GM13976 (cell line): ENCODE measurements at regions not wholly inside any gene's neighbourhood (a gene's known extent, or its start where the extent isn't known, plus 50 kb on each side); places are given as distances from the start of the nearest gene placed in this dataset.

Experiments
- DNase-seq: peaks from one replicate; pipeline ENCODE4 v3.0.0; 2012; ENCODE audit warnings: low spot score
- in situ Hi-C: fragments of 300-500 bp; cut with MboI; formaldehyde crosslinking; loops from one replicate; pipeline ENCODE4 v1.12.0; 2022; ENCODE audit warnings: low sequenced_read_pairs, mixed read lengths, inconsistent platforms; ENCODE audit not compliant: unreplicated experiment
- TF ChIP-seq, protein P1 (sequence below): IDR thresholded peaks from 2 replicates; pipeline ENCODE4 v1.5.1; 2012; ENCODE audit warnings: borderline replicate concordance, mild to moderate bottlenecking; ENCODE audit not compliant: insufficient read depth; ENCODE audit errors: extremely low read depth, missing control alignments, control extremely low read depth

DNA sequence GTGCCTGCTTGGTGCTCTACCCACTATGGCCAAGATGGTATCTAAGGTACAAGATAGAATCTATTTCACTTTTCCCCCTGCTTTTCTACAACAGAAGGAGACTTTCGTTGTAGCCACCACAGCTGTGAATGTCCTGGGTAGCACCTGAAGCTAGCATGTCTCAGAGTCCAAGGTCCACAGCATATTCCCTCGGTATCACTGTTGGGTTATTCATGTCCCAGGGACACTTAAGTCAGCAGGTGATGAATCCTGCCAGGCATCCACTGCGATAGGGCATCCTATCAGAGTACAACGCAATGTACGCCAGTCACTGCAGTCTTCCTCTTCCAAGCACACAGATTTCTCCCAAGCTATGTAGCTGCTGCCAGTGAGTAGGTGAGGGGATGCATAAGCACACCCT is 129.1 kb upstream of the LINC00305 start:
- no peak for DNase-seq
- in situ Hi-C loops: no loop called here
- TF ChIP-seq, protein P1, sequence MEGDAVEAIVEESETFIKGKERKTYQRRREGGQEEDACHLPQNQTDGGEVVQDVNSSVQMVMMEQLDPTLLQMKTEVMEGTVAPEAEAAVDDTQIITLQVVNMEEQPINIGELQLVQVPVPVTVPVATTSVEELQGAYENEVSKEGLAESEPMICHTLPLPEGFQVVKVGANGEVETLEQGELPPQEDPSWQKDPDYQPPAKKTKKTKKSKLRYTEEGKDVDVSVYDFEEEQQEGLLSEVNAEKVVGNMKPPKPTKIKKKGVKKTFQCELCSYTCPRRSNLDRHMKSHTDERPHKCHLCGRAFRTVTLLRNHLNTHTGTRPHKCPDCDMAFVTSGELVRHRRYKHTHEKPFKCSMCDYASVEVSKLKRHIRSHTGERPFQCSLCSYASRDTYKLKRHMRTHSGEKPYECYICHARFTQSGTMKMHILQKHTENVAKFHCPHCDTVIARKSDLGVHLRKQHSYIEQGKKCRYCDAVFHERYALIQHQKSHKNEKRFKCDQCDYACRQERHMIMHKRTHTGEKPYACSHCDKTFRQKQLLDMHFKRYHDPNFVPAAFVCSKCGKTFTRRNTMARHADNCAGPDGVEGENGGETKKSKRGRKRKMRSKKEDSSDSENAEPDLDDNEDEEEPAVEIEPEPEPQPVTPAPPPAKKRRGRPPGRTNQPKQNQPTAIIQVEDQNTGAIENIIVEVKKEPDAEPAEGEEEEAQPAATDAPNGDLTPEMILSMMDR: no peak

DNA sequence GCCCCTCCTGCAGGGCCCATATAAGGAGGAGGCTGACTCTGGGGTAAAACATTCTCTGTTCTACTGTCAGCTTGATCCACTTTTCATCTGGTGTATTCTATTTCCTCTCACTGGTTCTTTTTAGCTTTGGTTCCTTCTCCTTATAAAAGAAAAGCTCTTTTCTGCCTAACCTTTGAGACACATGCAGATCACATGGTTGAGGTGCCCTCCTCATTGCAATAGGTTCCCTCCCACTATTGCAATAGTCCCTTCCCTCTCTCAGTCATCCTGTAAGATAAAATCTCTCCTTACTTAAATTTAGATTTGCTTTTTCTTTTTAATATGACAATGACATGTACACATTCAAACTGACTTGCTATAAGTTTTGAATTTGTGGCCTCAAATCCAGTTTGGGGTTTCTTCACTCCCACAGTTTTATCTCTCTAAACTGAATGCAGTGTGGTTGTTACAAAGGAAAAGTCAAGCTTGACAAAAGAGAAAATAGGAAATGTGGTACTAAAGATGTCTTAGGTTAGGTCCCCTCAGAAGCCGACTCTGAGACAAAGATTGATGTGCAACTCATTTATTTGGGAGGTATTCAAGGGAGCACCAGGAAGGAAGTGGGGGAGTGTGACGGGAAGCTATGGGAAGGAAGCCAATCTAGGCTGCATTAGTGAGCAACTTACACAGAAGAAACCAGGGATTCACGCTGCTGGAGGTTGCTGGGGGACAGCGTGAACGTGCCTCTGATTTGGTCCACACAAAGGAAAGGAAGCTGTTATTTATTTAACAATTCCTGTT is 127.6 kb upstream of the LINC00305 start:
- no peak for DNase-seq
- TF ChIP-seq, protein P1: no peak
- in situ Hi-C loops: no loop called here

DNA sequence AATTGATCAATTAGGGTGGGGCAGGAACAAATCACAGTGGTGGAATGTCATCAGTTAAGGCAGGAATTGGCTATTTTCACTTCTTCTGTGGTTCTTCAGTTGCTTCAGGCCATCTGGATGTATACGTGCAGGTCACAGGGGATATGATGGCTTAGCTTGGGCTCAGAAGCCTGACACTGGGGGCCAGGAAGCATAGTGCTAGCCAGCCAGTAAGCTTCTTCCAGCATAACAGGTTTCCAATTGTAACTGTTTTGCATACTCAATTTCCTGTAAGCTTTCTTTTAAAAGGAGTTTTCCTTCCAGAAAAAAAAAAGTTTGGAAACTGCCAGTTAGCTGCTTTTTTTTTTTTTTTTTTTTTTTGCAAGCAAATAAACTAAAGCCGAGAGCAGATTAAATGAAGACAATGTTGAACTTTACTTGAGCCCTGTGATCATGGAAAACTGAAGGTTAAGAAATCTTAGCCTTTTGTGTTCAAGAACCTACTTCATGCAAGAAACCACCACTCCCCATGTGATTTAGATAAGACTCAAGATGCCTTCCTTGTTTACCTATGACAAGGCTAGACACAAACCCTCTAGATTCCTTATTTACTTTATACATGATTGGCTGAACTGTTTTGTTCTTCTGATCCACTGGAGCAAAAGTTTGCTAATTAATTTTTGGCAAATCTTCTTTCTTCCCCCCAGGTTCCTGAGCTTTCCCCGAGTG is 126.9 kb upstream of the LINC00305 start:
- TF ChIP-seq, protein P1: no peak
- in situ Hi-C loops: no loop called here
- no peak for DNase-seq

DNA sequence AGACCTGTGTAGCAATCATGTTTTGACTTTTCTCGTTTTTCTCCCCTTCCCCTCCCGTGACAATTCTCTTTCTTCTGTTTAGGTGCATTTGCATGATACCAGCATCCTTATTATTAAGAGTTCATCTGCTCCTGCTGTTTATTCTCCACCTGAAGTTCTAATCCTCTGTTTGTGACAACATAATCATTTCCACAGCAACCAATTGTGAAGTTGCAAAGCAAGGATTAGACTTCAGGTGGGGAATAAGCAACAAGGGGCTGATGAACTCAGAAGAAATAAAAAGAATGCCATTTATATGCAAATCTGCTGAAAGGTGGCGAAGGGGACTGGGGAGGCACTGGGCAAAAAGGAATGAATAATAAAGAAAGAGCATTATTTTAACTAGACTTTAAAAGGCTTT is 124.8 kb upstream of the LINC00305 start:
- in situ Hi-C loops: no loop called here
- DNase-seq: no peak
- TF ChIP-seq, protein P1: no peak

DNA sequence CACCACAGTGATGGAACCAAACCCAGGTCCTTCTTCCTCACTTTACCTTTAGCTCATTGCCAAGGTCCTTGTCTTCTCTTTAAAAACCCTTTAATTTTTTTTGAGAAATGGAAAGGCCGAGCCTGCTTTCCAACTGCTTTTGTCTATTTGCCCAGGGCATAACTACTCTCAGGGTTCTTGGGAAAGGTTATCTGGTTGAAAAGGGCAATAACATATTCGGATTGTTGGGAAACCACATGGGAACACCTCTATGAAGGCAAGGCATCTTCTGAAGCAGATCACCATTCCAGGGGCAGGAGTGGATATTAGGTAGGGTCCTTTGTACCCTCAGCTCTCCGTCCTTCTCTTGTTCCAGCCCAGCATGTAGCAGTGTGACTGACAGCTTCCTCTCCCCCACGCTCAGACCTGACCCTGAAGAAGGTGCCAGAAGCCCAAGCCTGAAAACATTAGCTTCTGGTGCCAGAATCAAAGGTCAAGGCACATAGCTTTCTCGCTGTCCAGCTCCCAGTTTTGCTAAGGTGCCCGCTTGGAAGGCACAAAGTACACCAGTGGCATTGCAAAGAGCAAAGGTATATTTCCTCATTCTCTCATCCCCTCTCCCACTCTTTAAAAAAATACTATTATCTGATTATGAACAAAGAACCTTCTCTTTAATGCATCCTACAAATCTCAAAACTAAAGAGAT is 123.2 kb upstream of the LINC00305 start:
- in situ Hi-C loops: no loop called here
- TF ChIP-seq, protein P1: no peak
- no peak for DNase-seq

DNA sequence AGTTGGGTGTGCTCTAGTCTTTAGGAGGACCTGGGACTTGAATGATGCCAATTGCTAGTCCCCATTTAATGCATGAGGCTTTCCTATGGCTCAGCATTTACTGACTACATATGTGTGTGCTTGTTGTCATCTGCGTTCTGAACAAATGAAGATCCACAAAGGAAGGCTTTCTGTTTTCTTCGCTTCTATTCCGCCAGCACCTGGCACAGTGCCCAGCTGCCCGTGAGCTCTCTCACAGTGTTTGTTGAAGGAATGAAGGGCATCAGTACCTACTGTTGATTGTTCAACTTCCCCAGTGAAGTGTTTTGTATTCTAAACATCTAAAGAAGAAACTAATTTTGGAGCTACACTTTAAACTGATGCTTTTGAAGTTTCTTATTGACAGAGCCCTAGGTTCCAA is 122.4 kb upstream of the LINC00305 start:
- in situ Hi-C loops: no loop called here
- no peak for DNase-seq
- TF ChIP-seq, protein P1: no peak
